ENCODE measurements at regions not wholly inside any gene's neighbourhood (a gene's known extent, or its start where the extent isn't known, plus 50 kb on each side); places are given as distances from the start of the nearest gene placed in this dataset.
"Not testable (repeated sequence)": the region's sequence is repeated elsewhere in the genome, so short reads cannot be mapped to it uniquely, and the experiment has no call there.

- H3K4me3 ChIP-seq (ENCODE audit: low read depth, low read length), result no peak overlapping the region
- CTCF ChIA-PET, result no interaction called here
- POLR2A ChIA-PET, result no interaction called here
- no peak for DNase-seq (ENCODE audit: low read depth, low spot score)
- TF ChIP-seq, protein P1, sequence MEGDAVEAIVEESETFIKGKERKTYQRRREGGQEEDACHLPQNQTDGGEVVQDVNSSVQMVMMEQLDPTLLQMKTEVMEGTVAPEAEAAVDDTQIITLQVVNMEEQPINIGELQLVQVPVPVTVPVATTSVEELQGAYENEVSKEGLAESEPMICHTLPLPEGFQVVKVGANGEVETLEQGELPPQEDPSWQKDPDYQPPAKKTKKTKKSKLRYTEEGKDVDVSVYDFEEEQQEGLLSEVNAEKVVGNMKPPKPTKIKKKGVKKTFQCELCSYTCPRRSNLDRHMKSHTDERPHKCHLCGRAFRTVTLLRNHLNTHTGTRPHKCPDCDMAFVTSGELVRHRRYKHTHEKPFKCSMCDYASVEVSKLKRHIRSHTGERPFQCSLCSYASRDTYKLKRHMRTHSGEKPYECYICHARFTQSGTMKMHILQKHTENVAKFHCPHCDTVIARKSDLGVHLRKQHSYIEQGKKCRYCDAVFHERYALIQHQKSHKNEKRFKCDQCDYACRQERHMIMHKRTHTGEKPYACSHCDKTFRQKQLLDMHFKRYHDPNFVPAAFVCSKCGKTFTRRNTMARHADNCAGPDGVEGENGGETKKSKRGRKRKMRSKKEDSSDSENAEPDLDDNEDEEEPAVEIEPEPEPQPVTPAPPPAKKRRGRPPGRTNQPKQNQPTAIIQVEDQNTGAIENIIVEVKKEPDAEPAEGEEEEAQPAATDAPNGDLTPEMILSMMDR (IDR thresholded peaks at IDR 0.05; ENCODE audit: insufficient read depth, low read length, missing control alignments), result no peak
These were observed 418.6 kb upstream of the SLC39A10 start for GRCh38 chr2:195238379-195238778.

DNA sequence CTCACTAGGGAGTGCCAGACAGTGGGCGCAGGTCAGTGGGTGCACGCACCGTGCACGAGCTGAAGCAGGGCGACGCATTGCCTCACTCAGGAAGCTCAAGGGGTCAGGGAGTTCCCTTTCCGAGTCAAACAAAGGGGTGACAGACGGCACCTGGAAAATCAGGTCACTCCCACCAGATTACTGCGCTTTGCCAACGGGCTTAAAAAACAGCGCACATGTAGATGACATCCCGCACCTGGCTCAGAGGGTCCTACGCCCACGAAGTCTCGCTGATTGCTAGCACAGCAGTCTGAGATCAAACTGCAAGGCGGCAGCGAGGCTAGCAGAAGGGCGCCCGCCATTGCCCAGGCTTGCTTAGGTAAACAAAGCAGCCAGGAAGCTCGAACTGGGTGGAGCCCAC lies 428.5 kb upstream of the SLC39A10 start:
- CTCF ChIA-PET; H3K4me3 ChIP-seq (ENCODE audit: low read depth, low read length); DNase-seq (ENCODE audit: low read depth, low spot score); POLR2A ChIA-PET: not testable (repeated sequence)

DNA sequence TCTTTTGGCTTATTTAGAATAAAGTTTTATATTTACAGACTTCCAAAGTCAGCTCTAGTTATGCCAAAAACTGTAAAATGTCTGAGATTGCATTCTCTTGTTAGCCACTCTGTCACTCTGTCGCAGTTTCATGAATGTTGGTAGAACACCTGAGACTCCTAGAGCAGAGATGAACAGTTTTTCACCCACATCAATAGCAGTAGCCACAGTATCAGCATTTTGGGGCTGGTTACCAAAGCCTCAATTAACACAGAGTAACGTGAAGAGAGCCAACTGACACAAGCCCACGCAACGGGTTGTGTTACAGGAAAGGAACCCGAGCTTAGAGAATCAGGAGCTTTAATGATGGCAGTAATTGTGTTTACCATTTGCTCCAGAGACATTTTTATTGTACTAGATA lies 443.0 kb upstream of the SLC39A10 start:
- DNase-seq (ENCODE audit: low read depth, low spot score), result no peak
- H3K4me3 ChIP-seq (ENCODE audit: low read depth, low read length), result no peak overlapping the region
- TF ChIP-seq, protein P1 (IDR thresholded peaks at IDR 0.05; ENCODE audit: insufficient read depth, low read length, missing control alignments), result no peak
- POLR2A ChIA-PET, result no interaction called here
- CTCF ChIA-PET, result no interaction called here

DNA sequence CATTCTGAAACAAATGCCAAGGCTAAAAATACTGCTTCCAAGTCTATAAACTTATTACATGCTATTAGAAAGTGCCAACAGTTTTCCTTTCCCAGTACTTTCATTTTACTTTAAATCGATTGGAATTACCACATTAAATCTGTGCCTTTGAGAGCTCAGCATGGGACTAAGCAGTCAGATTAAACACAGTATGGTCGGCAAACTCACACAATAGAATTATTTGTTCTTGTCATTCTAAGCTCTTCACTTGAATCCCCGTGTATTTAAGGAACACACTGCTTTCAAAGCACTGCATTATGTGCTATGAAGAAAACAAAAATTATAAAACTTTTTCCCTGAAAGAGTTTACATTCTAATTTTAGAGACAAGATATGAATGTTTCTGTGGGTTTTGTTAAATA lies 444.4 kb upstream of the SLC39A10 start:
- H3K4me3 ChIP-seq (ENCODE audit: low read depth, low read length), result no peak overlapping the region
- DNase-seq (ENCODE audit: low read depth, low spot score), result no peak
- ChIA-PET POLR2A (no interaction called here), CTCF (no interaction called here)
- TF ChIP-seq, protein P1 (IDR thresholded peaks at IDR 0.05; ENCODE audit: insufficient read depth, low read length, missing control alignments), result no peak

DNA sequence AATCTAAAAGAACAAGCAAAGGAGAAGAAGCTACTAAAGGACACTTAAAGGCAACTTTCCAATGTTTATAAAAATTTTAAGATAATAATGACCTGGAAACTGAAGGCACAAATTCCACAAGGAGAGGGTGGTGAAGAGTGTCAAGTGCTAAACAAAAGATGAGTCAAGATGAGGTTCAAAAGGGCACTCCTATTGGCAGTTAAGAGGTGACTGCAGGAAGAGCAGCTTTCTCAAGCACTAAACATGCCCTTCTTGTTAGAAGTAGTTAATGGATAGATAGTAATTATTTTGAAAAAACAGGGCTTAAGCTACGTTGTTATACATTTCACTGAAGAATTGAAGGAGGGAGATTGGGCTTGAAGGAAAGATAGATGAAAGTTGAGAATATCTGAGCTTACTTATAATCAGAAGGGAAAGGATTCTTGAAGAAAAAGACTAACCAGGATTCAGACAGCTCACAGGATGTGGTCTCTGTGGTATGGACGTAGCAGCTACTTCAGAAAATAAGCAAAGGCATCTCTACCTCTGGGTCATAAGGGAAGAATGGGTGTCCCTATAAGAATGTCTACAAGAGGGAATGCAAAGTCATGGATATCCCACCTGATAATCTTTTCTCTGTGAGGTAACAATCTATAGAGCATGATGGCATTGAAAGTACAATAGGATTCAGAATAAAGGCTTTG lies 454.7 kb upstream of the SLC39A10 start:
- ChIA-PET CTCF (no interaction called here), POLR2A (no interaction called here)
- no peak for DNase-seq (ENCODE audit: low read depth, low spot score)
- no peak overlapping the region for H3K4me3 ChIP-seq (ENCODE audit: low read depth, low read length)
- TF ChIP-seq, protein P1 (IDR thresholded peaks at IDR 0.05; ENCODE audit: insufficient read depth, low read length, missing control alignments), result no peak

- ChIA-PET CTCF (no interaction called here), POLR2A (no interaction called here)
- no peak for DNase-seq (ENCODE audit: low read depth, low spot score)
- H3K4me3 ChIP-seq (ENCODE audit: low read depth, low read length), result no peak overlapping the region
- TF ChIP-seq, protein P1 (IDR thresholded peaks at IDR 0.05; ENCODE audit: insufficient read depth, low read length, missing control alignments), result no peak
These were observed 457.2 kb upstream of the SLC39A10 start for GRCh38 chr2:195199864-195200263.

DNA sequence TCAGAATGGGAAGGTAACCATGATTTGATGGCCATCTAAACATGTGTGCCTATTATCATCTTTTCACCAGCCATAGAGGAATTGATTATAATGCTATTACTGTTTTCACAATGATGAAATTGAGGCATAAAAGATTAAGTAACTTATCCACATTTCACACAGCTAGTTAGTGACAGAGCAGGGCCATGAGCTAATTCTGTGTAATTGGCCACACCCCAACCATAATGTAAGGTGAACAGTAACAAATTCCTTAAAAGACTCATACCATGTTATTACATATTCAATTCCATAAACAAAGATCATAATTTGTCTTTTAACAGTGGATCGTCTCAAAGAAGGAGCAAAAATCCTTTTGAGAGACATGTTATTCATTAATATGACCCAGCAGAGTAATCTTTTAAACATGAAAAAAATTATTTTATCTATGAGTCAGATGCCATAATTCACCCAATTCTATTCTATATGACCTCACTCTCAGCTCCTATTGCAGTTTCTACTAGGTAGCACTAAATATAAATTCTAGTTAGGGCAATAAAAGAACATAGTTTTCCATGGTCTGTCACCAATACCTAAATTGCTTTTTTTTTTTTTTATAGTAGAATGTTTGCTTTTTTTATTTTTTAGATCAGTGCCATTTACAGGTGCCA lies 475.8 kb upstream of the SLC39A10 start:
- no peak overlapping the region for H3K4me3 ChIP-seq (ENCODE audit: low read depth, low read length)
- no peak for DNase-seq (ENCODE audit: low read depth, low spot score)
- CTCF ChIA-PET, result no interaction called here
- POLR2A ChIA-PET, result no interaction called here
- TF ChIP-seq, protein P1 (IDR thresholded peaks at IDR 0.05; ENCODE audit: insufficient read depth, low read length, missing control alignments), result no peak

Data from AG04449 (cell line).